Spleen (tissue), 7 donors: ENCODE measurements at regions not wholly inside any gene's neighbourhood (a gene's known extent, or its start where the extent isn't known, plus 50 kb on each side); places are given as distances from the start of the nearest gene placed in this dataset.

ENCODE experiments used
- POLR2AphosphoS5 ChIP-seq, 3 donors: sonication (generic); formaldehyde crosslinking; IDR thresholded peaks; one replicate each; pipeline ENCODE4 v1.5.1; 2017; ENCODE audit warnings: antibody characterized with exemption in 3 of 3
- TF ChIP-seq, protein P1 (sequence below), 11 experiments: fragments of 200-600 bp in 7 of 11; fragments of 450-650 bp in 4 of 11; sonication (generic) in 4 of 11; IDR thresholded peaks in 8 of 11; conservative IDR thresholded peaks in 3 of 11; 1 replicate in 7 of 11; 2 replicates in 4 of 11; pipeline versions ENCODE4 v1.4.0 to v1.8.0; 2016 to 2021; ENCODE audit warnings: antibody characterized with exemption in 11 of 11, inconsistent platforms in 4 of 11, mild to moderate bottlenecking in 1 of 11
- donor health status: DM: no; HTN: no; CAD: no; lungs with moderate emphysema.
- donor health status: DM: no; HTN: no; CAD: no.
- donor health status: DM: no; HTN: no; CAD: no.

DNA sequence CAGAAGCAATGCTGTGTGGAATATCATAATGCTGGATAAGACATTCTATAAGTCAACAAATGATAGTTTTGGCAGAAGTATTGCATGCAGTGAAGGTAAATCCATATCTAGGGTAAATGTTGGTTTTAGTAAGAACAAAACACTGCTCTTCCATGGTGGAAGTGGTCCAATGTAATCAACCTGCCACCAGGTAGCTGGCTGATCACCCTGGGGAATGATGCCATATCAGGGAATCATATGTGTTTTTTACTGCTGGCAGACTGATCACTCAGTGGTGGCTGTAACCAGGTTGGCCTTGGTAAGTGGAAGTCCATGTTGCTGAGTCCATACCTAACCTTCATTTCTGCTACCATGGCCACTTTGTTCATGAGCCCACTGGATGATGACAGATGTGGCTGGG, 74.0 kb upstream of the CENPE start:
- TF ChIP-seq POLR2AphosphoS5 (IDR thresholded peaks at IDR 0.05): no peak
- TF ChIP-seq, protein P1, sequence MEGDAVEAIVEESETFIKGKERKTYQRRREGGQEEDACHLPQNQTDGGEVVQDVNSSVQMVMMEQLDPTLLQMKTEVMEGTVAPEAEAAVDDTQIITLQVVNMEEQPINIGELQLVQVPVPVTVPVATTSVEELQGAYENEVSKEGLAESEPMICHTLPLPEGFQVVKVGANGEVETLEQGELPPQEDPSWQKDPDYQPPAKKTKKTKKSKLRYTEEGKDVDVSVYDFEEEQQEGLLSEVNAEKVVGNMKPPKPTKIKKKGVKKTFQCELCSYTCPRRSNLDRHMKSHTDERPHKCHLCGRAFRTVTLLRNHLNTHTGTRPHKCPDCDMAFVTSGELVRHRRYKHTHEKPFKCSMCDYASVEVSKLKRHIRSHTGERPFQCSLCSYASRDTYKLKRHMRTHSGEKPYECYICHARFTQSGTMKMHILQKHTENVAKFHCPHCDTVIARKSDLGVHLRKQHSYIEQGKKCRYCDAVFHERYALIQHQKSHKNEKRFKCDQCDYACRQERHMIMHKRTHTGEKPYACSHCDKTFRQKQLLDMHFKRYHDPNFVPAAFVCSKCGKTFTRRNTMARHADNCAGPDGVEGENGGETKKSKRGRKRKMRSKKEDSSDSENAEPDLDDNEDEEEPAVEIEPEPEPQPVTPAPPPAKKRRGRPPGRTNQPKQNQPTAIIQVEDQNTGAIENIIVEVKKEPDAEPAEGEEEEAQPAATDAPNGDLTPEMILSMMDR (IDR thresholded peaks at IDR 0.05 in 8 of 11, conservative IDR thresholded peaks at IDR 0.05 in 3 of 11): no peak
